ENCODE measurements at regions not wholly inside any gene's neighbourhood (a gene's known extent, or its start where the extent isn't known, plus 50 kb on each side); places are given as distances from the start of the nearest gene placed in this dataset.
"Not testable (repeated sequence)": the region's sequence is repeated elsewhere in the genome, so short reads cannot be mapped to it uniquely, and the experiment has no call there.

- no peak for DNase-seq
Measured at GRCh38 chr6:10174761-10175160, 240.1 kb downstream of the TFAP2A start.

- DNase-seq, result no peak
Measured at GRCh38 chr6:10174056-10174455, 240.8 kb downstream of the TFAP2A start.

DNA sequence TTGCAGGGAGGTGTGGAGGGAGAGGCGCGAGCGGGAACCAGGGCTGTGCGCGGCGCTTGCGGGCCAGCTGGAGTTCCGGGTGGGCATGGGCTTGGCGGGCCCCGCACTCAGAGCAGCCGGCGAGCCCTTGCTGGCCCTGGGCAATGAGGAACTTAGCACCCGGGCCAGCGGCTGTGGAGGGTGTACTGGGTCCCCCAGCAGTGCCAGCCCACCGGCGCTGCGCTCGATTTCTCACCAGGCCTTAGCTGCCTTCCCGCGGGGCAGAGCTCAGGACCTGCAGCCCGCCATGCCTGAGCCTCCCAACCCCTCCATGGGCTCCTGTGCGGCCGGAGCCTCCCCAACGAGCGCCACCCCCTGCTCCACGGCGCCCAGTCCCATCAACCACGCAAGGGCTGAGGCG is 243.2 kb downstream of the TFAP2A start:
- DNase-seq, result not testable (repeated sequence)

DNA sequence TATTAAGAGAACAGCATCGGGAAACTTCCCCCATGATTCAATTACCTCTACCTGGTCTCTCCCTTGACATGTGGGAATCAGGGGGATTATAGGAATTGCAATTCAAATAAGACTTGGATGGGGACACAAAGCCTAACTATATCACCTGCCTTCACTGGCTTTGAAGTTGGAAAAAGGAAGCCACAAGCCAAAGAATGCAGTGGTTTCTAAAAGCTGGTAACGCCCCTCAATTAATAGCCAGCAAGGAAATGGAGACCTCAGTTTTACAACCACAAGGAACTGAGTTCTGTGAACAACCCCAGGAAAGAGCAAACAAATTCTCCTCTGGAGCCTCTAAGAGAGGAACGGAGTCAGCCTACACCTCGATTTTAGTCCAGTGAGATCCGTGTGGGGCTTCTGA is 244.1 kb downstream of the TFAP2A start:
- DNase-seq, result no peak

DNA sequence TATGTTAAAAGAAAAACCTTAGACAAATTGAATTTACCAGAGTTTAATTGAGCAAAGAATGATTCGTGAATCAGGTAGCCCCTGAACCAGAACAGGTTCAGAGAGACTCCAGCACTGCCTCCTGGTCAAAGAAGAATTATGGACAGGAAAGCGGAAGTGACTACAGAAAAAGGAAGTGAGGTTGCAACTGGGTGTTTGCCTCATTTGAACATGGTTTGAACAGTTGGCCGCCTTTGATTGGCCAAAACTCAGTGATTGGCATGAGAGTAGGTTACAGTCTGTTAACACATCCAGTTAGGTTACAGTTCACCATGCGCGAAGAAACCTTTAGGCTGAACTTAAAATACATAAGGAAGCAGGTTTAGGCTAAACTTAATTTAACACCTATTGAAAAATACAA is 248.8 kb downstream of the TFAP2A start:
- DNase-seq, result no peak

- DNase-seq, result no peak
Measured at GRCh38 chr6:10163203-10163962, 251.5 kb downstream of the TFAP2A start.

GRCh38 chr6:10156875-10157274 is 258.0 kb downstream of the TFAP2A start:
- DNase-seq, result no peak

GRCh38 chr6:10154251-10154650 is 260.6 kb downstream of the TFAP2A start:
- no peak for DNase-seq

DNA sequence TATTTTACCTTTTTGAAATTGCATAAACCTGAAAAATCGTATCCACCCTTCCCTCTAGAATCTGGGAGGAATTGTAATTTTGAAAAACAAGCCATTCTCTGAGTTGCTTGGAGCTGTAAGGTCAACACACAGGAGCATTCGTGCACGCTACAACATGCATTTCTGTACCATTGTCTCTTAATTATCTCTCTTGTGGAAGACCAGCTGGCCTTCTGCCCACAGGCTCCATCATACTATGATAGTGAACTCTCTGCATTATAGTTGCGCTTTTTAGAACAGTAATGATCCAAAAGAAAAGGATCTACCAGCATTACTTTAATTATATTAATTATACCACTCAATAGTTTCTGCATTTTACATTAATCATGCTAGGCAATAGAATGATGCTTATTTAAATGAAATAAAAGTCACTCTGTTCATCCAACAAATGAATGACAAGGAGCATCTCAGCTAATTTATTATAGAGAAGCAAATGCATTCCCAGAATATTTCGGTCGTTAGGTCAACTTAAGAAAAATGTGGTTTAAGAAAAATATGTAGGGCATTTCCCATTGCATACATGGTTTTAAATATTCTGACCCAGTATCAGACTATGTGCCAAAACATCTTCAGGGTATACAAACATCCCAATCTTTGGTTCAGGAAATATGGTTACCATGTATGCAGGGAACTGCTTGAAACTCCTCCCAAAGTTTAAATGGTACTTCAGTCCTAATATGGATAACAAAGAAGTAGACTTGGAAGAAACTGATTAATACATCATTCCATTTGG is 263.5 kb downstream of the TFAP2A start:
- no peak for DNase-seq

- DNase-seq, result no peak
Measured at GRCh38 chr6:10149603-10150002, 265.3 kb downstream of the TFAP2A start.

DNA sequence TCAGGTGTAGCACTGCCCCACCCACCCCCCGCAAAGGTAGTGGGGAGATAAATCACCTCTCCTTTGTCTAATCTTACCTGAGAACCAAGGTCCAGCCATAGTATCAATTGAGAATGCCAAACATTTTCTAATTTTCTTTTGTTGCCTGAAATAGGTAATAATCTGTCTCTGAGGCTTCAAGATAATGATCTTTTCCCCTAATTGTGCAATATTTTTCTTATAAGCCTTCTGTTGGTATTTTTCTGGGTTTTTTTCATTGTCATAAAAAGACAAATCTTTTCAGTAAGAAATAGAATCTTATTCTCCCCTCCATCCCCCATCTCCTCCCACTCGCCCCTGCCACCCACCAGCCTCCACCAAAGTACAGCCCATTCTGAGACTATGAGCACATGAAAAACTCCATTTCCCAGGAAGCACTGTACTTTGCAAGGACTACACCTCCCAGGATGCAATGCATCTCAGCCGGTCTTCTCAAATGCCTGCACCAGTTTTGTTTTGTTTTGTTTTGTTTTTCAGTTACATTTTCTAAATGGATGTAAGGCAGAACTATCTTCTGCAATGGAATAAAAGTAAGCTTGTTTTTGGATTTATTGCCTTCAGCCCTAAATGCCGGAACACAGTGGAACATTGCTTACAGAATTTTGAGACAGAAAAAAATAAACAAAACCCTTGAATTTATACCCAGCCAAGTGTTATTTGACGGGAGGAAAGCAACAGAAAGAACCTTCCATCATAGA is 268.0 kb downstream of the TFAP2A start:
- peak; percentile 39 for DNase-seq

- DNase-seq, result no peak
Measured at GRCh38 chr6:10144772-10145171, 270.1 kb downstream of the TFAP2A start.

DNA sequence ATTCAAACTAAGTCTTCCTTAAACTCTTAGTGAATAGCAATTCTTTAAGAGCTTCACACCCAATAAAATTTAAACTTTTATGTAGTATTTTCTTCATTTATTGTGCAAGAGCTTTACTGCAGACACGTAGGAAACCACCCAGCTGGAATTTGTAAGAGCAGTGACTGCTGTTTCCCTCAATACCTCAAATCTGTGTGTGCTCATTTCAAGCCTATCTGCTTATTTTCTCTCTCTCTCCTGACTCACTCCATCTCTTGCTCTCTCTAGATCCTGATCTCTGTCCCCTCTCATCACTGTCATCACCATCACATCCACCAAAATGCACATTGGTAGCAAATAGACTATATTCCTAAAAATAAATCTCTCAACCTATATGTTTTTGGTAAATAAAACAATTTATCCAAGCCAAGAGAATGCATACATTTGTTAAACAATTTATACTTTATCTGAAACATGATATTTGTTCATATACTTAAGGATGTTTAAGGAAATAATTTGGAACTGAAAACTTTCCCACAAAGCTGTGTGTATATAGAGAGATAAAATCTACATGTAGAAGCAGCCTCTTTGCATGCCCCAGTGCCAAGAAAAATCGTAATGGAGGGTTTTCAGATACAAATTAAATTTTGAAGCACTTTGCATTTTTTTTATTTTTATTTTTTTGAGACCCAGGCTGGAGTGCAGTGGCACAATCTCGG is 273.0 kb downstream of the TFAP2A start:
- no peak for DNase-seq

GRCh38 chr6:10140824-10141223 is 274.1 kb downstream of the TFAP2A start:
- no peak for DNase-seq

- DNase-seq, result no peak
Measured at GRCh38 chr6:10140136-10140535, 274.7 kb downstream of the TFAP2A start.

- no peak for DNase-seq
Measured at GRCh38 chr6:10138917-10139316, 276.0 kb downstream of the TFAP2A start.

- DNase-seq, result no peak
Measured at GRCh38 chr6:10136636-10137035, 278.2 kb downstream of the TFAP2A start.

DNA sequence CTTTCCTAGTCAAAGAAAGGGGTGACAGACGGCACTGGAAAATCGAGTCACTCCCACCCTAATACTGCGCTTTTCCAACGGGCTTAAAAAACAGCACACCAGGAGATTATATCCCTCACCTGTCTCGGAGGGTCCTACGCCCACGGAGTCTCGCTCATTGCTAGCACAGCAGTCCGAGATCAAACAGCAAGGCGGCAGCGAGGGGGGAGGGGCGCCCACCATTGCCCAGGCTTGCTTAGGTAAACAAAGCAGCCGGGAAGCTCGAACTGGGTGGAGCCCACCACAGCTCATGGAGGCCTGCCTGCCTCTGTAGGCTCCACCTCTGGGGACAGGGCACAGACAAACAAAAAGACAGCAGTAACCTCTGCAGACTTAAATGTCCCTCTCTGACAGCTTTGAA is 280.7 kb downstream of the TFAP2A start:
- not testable (repeated sequence) for DNase-seq

DNA sequence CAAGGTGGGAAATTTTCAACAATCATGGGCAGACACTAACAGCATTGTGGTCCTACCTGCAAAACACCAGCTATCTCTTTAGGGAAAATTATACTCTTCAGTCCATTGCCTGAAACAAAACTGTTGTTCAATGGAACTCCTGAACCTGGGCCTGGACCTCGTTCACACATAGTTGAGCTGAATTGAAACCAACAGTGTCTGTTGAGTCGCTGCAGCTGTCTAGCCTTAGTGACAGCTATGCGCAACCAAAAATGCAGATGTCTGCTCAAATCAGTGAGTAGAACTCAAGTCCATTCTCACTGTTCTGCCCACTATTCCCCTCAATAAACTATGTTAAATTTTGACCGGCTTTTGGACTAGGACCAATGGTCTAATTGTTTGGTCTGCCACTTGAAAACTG is 286.2 kb downstream of the TFAP2A start:
- DNase-seq, result no peak

DNA sequence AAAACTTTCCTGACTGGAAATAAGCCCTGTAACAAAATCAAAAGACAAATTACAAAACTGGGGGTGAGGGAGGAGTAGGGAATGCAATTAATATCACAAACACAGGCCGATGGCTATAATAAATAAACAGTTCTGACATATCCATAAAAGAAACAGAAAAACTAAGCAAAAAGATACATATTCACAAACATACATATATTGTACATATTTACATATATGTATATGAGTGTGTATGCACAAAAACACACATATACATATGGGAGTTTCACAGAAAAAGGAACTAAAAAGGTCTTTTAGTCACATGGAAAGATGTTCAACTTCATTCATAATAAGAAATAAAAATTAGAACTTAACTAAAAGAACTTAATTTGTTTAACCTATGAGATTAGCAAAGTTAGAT is 292.7 kb downstream of the TFAP2A start:
- DNase-seq, result no peak

GRCh38 chr6:10112871-10113549 is 301.9 kb downstream of the TFAP2A start:
- no peak for DNase-seq

DNA sequence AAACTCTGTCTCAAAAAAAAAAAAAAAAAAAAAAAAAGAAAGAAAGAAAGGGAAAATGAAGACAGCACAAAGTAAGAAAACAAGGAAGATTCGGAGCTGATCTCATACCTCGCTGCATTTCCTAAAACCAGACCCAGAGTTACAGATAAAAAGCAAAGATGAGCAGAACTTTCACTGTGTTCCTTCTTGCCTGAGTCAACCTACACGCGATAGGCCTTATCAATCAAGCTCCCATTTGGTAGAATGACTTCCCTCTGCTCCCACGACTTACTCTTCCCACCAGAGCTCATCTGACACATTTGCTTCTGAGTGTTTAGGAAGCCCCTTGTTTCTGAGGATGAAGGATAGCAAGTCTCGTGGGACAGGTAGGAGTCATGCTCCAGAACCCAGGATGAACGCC is 302.9 kb downstream of the TFAP2A start:
- no peak for DNase-seq
